HG03103 (cell line): ENCODE measurements at regions not wholly inside any gene's neighbourhood (a gene's known extent, or its start where the extent isn't known, plus 50 kb on each side); places are given as distances from the start of the nearest gene placed in this dataset.

Experiments used
- ATAC-seq: cut with Tn5 transposase; IDR thresholded peaks from one replicate; pipeline ENCODE4 v1.9.1; 2021; ENCODE audit warnings: low read depth; ENCODE audit not compliant: unreplicated experiment

DNA sequence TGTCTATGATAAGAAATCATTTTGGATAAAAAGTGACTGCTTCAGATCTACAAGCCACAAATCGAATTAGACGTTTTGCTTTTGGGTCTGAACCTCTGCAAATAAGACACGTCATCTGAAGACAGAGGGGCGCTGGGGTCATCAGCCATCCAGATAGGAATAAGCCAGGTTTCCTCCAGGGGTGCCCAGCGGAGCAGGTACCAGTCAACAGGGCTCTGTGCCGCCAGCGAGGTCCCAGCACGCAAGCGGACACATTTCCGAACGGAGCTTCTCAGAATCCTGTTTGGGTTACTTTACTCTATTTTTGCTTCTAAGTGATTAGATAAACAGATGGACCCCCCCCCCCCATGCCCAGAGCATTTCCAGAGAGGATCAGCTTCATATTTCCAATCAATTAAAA is 873.8 kb downstream of the BRD1 start:
- no peak for ATAC-seq

DNA sequence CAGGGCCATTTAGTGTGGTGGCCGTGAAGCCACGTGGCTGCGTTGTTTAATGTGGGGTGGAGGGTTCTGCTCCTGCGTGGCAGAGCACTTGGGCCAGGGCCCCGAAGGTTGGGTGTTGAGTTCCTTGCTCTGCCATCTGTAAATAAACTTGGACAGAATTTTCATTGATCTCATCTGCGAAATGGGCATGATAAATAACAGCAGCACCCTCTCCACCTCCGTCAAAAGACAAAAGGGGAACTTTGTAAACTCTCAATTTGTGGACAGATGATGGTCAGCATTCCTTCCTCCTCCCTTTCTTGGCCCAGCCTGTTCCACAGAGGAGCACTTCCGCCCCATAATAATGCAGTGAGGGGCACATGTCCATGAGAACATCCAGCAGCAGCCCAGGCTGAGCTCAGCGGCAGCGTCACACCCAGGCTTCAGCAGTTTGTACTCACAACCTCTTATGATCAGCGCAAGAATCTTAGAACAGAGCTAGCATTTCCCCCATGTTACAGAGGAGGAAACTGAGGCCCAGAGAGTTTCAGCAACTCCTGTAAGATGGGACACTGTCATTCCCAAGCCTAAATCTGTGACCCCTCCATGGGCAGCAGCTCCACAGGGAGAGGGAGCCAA is 874.5 kb downstream of the BRD1 start:
- no peak for ATAC-seq

DNA sequence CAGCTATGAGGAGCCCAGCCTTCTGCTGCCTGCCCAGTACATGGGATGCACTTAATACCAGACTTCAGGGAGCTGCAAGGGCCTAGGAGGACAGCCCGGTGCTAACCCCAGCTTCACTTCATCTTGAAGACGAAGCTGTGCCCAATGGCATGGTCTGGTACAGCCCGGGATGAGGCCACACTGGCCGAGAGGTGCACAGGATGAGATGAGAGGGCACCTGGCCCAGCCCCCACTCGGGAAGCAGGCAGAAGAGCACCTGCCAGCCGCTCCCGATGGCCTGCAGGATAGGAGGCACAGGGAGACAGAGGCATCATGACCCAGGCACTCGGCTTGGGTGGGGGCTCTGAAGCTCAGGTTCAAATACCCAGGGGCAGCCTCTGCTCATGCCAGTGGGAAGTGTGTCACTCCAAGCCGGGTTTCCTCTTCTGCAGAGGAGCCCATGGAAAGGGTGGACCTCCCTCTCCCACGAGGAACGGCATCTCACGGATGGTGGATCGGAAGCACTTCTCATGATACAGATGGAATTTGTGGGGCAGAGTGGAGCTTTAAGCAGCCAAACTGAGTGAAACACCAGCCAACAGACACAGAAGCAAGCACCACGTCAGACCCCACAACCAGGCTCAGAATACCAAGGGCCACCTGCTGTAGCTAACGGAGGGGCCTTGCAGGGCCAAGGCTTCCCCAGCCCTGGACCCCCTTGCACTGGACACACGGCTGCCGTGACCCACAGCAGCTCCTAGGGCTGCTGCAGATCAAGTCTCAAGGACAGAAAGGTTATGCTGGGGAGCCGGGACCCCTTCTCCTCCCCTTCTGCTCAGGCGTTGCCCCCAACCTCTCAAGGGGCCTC is 875.2 kb downstream of the BRD1 start:
- ATAC-seq, result no peak

DNA sequence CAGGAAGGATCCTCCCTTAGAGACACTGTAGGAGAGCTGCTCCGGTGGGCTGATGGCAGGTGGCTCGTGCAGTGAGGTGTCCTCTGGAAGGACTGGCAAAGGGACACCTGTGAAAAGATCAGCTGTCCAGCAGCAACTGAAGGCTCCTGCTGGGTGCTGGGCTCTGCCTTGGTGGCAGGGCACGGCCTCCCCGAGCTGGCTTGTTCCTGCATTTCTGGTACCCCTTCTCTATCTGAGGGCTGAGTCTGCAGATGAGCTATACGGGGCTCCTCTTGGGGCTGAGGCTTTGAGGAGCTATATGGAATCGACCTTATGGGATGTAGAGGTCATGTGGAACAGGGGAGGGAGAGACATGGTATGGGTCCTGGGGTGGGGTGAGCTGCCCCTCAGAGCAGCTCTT is 875.8 kb downstream of the BRD1 start:
- ATAC-seq, result no peak

DNA sequence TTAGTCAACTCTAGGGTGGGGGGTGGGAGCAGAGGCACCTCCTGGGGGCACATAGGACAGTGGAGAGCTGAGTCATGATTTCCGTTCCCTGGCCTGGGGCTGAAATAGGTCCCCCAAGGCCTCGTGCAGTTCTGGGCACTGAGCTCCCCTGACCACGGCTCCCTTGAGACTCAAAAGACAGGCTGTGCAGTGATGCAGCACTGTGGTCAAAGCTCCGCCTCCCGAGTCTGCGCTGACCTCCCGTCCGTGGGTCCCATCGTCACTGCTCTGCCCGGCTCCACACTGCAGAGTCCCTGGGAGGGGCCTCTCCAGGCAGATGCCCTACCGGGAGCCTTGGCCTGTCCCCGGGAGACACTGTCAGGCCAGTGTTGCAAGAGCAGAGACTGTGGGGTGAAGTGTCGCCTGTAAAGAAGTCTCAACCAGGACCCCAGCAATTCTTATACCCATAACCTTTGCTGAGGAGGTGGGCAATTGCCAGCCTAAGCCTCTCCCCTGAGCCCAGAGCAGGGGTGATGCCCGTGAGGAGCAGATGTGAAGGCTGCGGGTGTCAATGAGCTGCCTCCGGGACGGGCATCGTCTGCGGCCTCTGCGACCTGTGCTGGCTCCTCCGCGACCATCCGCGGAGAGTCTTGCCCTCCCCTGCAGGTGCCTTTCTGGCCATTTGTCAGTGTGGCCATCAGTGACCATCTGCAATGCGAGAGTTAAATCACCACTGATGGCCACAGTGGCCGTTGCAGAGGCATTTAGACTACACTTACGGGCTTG is 877.3 kb downstream of the BRD1 start:
- ATAC-seq, result no peak

DNA sequence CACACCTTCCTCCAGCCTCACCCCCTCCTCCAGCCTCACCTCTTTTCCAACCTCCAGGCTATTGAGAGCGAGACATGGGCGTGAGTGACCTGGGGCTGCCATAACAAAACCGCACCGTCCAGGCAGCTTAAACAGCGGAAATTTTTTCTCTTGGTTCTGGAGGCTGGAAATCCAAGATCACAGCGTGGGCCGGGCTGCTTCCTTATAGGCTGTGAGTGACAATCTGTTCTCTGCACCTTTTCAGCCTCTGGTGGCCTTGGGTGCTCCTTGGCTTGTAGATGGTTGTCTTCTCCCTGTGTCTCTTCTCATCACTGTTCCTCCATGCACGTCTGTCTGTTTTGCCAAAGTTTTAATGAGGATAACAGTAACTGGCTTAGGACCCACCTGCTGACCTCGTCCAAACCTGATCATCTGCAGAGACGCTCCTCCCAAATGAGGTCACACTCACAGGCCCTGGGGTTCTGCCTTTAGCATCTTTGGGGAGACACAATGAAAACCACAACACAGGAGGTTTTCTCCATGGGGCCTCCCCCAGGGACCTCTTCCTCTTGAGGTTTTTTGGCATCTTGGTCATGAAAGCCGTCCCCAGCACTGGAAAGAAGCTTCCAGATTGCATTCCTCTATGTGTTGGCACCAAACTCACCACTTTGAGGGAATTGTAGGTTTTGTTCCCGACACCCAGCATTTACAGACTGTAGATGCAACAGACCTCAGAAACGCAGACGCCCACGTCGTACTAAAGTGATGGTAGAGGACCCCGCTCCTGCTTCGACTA is 878.1 kb downstream of the BRD1 start:
- ATAC-seq, result no peak

DNA sequence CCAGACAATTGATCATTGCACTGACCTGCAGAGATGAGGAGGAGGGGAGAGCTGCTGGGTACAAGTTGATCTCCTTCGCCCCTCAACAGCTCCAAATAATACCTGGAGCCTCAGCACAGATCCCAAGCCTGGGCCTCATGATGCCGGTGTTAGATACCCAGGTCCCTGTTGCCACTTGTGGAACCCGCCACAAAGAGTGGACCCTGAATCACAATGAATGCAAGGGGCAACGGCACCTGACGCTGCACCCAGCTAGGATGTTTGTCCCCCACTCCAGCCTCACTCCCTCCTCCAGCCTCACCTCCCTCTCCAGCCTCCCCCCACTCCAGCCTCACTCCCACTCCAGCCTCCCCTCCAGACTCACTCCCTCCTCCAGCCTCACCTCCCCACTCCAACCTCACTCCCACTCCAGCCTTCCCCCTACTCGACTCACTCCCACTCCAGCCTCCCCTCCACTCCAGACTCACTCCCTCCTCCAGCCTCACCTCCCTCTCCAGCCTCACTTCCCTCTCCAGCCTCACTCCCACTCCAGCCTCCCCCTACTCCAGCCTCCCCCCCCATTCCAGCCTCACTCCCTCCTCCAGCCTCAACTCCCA is 879.0 kb downstream of the BRD1 start:
- ATAC-seq, result no peak

DNA sequence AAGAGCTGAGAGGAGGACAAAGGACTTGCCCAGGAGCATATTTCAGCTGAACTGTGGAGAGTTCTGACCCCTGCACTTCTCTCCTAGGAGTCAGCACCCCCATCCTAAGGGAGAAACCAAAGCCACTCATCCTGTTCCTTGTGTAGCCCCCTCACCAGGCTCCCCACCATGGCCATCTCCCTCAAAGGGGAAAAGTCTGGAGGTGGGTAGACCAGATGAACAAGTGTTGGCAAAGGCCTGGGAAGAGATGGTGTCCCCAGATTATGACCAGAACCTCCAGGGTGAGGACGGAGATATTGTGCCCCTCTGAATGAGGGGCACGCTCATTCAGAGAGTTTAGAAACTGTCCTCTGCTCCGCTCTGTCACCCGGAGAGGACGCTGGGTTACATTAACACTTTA is 880.0 kb downstream of the BRD1 start:
- no peak for ATAC-seq

DNA sequence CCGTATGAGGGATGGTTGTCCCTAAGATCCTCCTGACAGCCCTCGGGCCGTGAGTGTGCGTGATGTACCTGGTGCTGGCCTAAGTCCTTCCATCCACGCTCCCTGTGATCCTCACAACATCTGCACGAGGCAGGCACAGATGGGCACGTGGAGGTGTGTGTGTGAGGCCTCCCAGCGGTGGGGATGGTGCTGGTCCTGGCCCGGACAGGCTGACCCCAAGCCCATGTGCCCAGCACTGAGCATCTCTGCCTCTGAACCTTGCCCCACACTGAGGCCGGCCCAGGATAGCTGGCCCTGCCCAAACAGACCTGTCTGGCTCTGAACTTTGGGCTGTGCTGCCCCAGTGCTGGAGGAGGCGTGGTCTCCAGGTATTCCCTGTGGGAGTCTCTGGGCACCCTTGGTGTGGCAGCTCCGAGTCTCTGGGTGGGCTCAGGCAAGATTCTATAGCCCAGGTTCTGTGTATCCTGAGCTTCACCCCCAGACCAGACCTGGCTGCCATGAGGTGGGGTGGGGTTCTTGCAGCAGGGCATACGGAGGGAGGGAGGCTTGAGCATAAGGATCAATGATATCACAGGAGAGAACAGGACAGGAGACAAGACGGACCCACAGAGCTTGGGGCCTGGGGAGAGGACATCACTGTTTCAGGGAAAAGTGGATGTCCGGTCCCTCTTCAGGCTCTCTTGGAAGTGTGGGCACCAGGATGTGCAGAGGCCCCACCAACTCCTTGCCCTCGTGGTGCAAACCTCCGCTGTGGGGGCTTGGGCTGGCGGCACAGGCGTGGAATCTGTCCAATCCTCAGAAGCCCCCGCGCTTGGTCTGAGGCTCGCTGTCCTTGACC is 881.8 kb downstream of the BRD1 start:
- ATAC-seq, result no peak

DNA sequence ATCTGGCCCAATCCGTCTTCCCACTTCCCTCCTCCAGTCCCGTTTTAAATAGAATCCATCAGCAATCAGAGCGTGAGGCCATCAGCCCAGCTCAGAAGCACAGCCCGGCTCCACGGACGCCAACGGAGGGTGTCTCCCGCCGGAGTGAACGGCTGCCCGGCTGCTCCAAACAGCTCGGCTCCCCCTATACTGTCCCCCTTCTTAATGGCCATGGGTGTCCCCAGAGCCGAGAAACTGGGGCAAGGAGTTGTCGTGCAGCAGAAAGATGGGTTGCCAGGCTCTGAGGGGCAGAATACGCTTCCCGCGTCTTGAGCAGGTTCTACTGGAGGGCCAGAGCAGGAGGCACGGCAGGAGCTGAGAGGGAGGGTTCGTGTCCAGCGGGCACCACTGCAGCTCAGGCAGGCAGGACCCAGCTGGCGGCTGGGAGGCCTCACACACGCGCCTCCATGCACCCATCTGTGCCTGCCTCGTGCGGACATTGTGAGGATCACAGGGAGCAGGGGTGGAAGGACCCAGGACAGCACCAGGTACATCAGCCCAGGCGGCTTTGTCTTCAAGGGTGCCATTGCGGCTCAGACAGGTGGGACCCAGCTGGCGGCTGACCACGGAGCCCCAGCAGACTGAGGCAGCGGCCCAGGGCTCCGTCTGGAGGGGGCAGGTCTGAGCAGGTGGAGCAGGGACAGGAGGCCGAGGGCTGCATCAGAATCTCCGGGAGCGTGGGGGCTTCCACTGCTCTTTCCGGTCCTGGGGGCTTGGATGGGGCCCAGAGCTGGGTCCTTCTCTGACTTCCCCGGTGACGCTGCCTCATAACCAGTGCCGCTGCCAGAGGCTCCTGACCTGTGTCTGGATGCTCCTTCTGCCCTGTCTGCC is 882.7 kb downstream of the BRD1 start:
- no peak for ATAC-seq

DNA sequence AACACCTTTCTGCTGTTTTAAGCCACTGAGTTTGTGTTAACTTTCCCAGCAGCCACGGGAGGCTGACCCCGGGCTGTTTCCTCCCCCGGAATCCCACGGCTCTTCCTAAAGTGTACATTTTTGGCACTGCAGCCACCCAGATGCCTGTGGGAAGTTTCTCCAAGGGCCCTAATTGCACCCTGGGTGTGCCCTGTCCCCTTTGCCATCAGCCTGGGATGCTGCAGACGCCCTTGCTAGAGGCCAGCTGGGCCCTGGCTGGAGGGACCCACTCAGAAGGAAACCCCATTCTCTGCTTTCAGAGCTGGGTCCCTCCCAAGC is 883.3 kb downstream of the BRD1 start:
- no peak for ATAC-seq

DNA sequence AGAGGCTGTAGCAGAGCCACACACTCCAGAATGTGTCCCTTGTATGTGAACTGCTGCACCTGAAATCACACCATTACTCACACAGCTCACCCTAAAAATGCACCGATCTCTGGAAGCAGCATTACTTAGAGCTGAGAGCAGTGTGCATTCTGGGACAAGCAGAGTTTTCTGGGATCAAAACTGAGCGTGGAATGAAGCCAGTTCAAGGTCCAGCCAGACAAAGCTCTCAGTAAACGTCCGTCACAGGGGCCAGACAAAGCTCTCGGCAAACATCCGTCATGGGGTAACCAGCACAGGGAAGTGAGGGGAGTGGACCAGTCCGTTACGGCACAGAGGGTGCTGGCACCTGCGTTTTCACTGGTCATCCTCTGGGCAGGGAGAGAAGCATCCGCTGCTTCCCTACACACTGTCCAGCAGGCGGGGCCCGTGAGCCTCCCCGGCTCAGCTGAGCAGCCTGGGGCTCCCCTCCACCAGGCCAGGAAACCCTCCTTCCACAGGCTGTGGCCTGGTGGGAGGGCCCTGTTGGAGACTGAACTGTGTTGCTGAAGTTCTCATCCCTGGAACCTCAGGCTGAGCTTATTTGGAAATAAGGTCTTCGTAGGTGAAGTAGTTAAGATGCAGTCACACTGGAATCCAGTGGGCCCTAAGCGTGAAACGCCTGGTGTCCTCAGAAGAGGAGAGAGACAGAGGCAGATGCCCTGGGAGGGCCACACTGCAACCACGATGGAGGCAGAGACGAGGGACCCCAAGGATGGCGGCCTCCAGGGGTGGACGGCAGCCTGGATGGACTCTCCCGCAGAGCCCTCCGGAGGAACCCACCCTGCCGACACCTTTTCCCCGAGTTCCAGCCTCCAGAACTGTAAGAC is 883.9 kb downstream of the BRD1 start:
- ATAC-seq, result no peak

DNA sequence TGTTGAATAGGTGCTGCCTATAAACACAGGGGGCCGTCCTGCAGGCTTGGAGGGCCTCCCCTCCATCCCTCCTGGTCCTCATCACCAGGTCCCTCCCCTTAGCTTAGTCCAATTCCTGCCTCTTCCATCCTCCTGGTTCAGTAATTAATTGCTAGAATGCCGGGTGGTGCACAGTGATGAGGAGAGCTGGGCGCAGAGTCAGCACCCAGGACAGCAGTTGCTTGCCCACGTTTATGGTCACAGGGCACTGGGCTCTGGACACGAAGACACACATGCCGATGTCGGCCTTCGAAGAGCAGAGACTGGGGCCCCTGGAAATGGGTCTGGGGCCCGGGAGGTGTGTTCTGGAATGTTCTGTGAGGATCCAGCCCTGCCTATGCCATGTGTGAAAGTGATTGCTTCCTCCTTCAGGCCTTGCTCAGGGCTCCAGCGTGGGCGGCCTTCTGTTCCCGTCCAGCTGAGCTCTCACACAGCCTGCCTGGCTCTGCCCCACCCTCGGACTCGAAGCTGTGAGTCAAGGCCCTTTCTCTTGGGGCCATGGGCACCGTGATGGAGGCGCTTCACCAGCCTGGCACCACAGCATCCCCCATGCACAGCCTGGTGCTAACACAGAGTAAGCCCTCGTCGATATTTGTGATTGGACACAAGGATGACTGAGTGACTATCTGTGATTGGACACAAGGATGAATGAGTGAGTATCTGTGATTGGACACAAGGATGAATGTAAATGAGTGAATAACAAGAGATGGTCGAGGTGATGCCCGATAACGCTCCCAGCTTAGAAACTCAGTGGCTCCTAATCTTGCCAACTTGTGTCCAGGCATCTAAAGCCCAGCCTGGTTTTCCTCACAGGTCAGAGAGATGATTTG is 884.7 kb downstream of the BRD1 start:
- ATAC-seq, result no peak

DNA sequence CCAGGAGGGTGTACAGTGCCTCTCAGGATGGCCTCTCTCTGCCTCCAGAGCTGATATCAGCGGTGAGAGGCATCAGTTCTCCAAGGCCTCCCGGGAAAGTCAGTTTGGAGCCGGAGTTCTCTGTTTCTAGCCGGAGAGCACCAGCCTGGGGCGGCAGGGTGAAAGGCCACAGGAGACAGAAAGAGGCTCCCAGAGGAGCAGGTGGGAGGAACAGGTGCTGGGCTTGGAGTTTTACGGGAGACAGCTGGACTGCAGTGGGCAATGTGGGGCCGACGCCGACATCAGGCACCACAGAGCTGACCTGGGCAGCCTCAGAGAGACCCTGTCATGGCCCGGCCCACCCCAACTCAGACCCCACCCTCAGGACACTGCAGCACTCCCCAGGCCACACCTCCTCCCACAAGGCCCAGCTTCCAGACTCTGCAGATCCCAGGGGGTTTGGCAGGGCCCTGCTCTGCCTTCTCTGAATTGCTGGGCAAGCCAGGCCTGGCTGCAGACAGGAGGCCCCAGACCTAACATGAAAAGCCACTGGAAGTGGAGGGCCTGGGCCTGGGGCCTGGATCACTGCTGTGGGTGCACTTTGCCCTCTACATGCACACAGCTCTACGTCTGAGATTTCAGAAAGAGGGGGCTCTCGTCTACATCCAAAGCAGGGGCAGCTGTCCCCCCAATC is 885.6 kb downstream of the BRD1 start:
- ATAC-seq, result no peak

DNA sequence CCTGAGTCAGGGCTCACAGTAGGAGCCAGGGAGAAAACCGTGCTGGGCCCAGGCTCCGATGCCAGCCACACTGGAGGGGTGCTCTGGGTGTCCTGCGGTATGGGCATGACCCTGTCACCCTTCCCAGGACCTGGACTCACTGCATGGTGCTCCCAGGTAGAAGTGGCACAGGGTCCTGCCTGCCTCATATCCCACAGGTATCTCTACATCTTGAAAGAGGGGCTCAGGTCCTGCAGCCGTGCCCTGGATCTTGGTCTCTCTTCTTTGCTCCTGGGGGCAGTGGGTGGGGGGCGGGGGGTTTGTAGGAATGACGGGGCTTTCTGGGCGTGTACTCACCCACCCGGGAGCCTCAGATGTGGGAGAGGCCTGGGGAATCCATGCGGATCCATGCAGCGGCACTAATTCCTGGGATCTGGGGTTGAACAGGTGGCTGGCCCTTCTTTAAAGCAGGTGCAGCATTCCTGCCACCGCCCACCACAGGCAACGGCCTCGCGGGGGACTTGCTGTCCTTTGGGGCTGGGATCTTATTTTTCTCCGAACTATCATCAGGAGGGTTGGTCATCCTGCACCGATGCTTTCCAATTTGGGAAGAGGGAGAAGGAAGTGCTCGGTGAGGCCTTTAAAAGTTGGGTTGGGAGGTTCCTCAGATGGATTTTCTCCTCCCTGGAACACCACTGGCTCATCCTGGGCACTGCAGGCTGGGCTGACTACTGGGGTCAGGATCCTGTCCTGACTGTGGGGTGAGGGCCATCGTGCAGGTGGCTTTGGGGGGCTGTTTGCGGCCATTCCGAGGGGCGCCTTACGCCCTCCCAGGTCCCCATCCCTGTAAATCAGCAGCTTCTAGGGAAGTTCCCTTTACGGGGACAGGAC is 886.4 kb downstream of the BRD1 start:
- ATAC-seq, result no peak
